ACC112 (cell line): ENCODE measurements at regions not wholly inside any gene's neighbourhood (a gene's known extent, or its start where the extent isn't known, plus 50 kb on each side); places are given as distances from the start of the nearest gene placed in this dataset.
A peak's percentile ranks its signal among the peaks of the same experiment; 100 is the strongest.

ENCODE experiments used
- H2AFZ ChIP-seq: fragments of 200-600 bp; sonication (generic); one replicate; pipeline ENCODE4 v1.6.0; 2017; ENCODE audit warnings: antibody characterized with exemption, low read length; ENCODE audit not compliant: unreplicated experiment
- H3K27ac ChIP-seq: fragments of 200-600 bp; sonication (generic); 2 replicates; pipeline ENCODE4 v1.5.1; 2014; ENCODE audit warnings: low read depth, mild to moderate bottlenecking, antibody characterized with exemption, low read length, moderate library complexity
- H3K27me3 ChIP-seq: fragments of 200-600 bp; sonication (generic); 2 replicates; pipeline ENCODE4 v1.6.1; 2014; ENCODE audit warnings: mild to moderate bottlenecking, antibody characterized with exemption, low read length, moderate library complexity, mixed read lengths; ENCODE audit not compliant: insufficient read depth
- H3K36me3 ChIP-seq: fragments of 200-600 bp; sonication (generic); 2 replicates; pipeline ENCODE4 v1.6.1; 2016; ENCODE audit warnings: mild to moderate bottlenecking, antibody characterized with exemption, low read length, moderate library complexity, mixed read lengths; ENCODE audit not compliant: insufficient read depth
- H3K4me1 ChIP-seq: fragments of 200-600 bp; sonication (generic); one replicate; pipeline ENCODE4 v1.6.1; 2016; ENCODE audit warnings: low read length, mixed read lengths; ENCODE audit not compliant: insufficient read depth, unreplicated experiment, control insufficient read depth
- H3K4me3 ChIP-seq: fragments of 200-600 bp; sonication (generic); 2 replicates; pipeline ENCODE4 v1.5.1; 2014; ENCODE audit warnings: mild to moderate bottlenecking, low read depth, low read length
- H3K79me2 ChIP-seq: fragments of 200-600 bp; sonication (generic); one replicate; pipeline ENCODE4 v1.6.0; 2016; ENCODE audit warnings: low read length; ENCODE audit not compliant: control insufficient read depth, unreplicated experiment, insufficient read depth

DNA sequence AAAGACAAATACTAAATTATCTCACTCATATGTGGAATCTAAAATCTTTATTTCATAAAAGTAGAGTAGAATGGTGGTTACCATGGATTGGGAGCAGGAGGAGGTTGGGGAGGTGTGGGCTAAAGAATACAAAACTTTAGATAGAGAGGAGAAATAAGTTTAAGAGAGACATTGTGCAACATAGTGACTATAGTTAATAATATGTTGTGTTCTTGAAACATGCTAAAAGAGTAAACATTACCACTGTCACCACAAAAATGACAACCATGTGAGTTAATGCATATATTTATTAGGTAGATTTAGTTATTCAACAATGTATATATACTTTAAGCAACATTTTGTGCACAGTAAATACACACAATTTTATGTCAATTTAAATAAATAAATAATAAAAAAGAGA is 128.5 kb upstream of the COL3A1 start:
- no peaks in the 10 kb centered on the region for H3K36me3 ChIP-seq
- H3K79me2 ChIP-seq = no peaks in the 10 kb centered on the region
- H3K27me3 ChIP-seq = no peaks in the 10 kb centered on the region
- no peak overlapping the region for H2AFZ ChIP-seq
- H3K4me1 ChIP-seq = peaks cover 8% of the 10 kb centered on the region
- H3K27ac ChIP-seq = no peak overlapping the region
- H3K4me3 ChIP-seq = no peak overlapping the region

DNA sequence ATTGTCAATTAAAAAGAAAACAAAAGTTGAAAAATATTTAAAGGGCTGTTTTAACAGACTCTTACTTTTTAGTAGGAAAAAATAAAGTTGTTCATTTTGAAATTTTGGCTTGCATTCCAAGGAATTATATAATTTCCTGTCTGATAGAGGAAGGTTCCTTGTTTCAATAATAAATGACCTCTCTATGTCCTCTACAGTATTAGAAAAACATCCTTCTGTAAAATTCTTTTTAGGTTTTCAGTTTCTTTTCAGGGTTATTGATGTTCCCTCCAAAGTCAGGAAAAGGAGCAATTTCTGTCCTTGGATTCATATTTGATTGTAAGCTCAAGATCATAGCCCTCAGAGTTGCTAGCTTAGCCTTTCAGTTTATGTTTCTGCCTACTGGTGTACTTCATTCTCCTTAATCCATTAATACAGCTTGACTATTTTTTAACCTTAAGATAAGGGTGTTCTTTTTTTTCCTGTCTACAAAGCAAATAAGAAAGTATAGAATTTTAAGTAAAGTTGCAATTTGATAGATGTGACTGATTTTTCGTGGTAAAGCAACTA is 125.2 kb upstream of the COL3A1 start:
- peaks cover 16% of the 10 kb centered on the region for H3K4me1 ChIP-seq
- peak overlapping the region; percentile 7; the same call in 1 of the 2 replicates for H3K4me3 ChIP-seq
- H3K27ac ChIP-seq = no peak overlapping the region
- H3K27me3 ChIP-seq = no peaks in the 10 kb centered on the region
- peak overlapping the region; percentile 15 for H2AFZ ChIP-seq
- H3K79me2 ChIP-seq = no peaks in the 10 kb centered on the region
- no peaks in the 10 kb centered on the region for H3K36me3 ChIP-seq

GRCh38 chr2:188850786-188851185 is 123.4 kb upstream of the COL3A1 start:
- Histone ChIP-seq H3K79me2 (no peaks in the 10 kb centered on the region), H3K36me3 (no peaks in the 10 kb centered on the region), H3K27ac (no peak overlapping the region), H3K27me3 (no peaks in the 10 kb centered on the region), H3K4me3 (no peak overlapping the region), H3K4me1 (peaks cover 16% of the 10 kb centered on the region), H2AFZ (no peak overlapping the region)

DNA sequence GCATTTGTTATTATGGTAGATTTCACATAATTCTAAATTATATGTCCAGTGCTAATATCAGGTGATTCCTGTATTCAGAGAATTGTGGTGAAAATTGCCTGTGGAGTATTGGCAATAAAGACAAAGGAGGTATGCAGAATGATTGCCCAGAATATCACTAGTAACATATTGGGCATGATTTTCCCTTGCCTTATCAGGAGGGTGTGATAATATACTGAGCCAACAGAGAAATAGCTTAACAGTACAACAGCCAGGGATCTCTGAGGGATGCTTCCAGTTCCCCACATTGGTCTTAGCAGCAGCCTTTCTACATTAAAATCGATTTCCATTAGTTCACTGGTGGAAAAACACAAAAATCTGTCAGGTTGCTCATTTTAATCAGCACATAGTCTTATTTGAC is 122.9 kb upstream of the COL3A1 start:
- H3K27me3 ChIP-seq = no peaks in the 10 kb centered on the region

GRCh38 chr2:188851826-188852225 is 122.3 kb upstream of the COL3A1 start:
- Histone ChIP-seq H3K27me3 (no peaks in the 10 kb centered on the region), H3K36me3 (no peaks in the 10 kb centered on the region), H2AFZ (no peak overlapping the region), H3K27ac (no peak overlapping the region), H3K4me3 (no peak overlapping the region), H3K4me1 (peaks cover 16% of the 10 kb centered on the region), H3K79me2 (no peaks in the 10 kb centered on the region)

More for the DNA sequence above, 122.9 kb upstream of the COL3A1 start:
- Histone ChIP-seq H3K36me3 (no peaks in the 10 kb centered on the region), H3K4me3 (no peak overlapping the region), H3K4me1 (peaks cover 16% of the 10 kb centered on the region), H2AFZ (no peak overlapping the region), H3K27ac (no peak overlapping the region), H3K79me2 (no peaks in the 10 kb centered on the region)

DNA sequence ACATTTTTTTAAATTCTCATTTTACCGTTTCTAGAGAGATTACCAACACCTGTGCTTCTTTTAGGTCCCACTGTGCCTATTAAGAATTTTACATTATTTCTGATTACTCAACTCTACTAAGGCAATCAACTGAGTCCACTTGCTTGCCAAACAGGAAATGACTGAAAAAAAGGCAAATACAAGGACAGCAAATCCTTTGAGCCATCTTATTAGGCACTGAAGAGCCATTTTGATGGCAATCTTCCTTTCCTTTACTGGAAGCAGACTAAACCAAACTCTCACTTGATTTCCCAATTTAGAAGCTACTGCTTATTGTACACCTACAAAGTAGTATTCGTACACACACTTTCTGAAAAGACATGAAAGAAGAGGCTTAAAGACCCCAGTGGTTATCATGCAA is 121.4 kb upstream of the COL3A1 start:
- no peak overlapping the region for H3K4me3 ChIP-seq
- no peaks in the 10 kb centered on the region for H3K36me3 ChIP-seq
- H3K27me3 ChIP-seq = no peaks in the 10 kb centered on the region
- H3K79me2 ChIP-seq = no peaks in the 10 kb centered on the region
- no peak overlapping the region for H2AFZ ChIP-seq
- H3K27ac ChIP-seq = no peak overlapping the region
- peaks cover 16% of the 10 kb centered on the region for H3K4me1 ChIP-seq

DNA sequence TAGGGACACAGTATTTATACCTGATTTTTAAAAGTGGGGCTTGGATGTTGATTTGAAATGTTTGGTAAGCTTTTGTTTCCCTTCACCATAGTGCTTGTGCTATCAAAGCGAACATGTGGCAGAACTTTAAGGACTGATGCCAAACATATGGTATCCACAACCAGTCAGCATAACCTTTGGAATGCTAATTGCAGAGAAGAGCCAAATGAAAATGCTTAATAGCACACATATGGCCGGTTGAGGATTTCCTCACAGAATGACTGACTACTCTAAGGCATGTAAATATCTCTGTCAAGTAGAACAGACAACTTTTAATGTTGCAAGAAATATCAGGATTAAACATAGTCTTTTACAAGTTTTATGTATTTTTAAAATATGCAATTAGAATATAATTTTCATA is 120.9 kb upstream of the COL3A1 start:
- no peaks in the 10 kb centered on the region for H3K79me2 ChIP-seq
- peaks cover 16% of the 10 kb centered on the region for H3K4me1 ChIP-seq
- no peak overlapping the region for H3K4me3 ChIP-seq
- H3K27me3 ChIP-seq = no peaks in the 10 kb centered on the region
- no peak overlapping the region for H3K27ac ChIP-seq
- no peaks in the 10 kb centered on the region for H3K36me3 ChIP-seq
- no peak overlapping the region for H2AFZ ChIP-seq

DNA sequence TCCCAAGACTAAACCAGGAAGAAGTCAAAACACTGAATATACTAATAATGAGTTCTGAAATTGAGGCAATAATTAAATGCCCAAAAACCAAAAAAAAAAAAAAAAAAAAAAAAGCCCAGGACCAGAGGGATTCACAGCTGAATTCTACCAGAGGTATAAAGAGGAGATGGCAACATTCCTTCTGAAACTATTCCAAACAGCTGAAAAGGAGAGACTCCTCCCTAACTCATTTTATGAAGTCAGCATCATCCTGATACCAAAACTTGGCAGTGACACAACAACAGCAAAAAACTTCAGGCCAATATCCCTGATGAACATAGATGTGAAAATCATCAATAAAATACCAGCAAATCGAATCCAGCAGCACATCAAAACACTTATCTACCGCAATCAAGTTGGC is 108.5 kb upstream of the COL3A1 start:
- H3K27me3 ChIP-seq = no peaks in the 10 kb centered on the region
- H3K27ac ChIP-seq = no peak overlapping the region
- no peak overlapping the region for H2AFZ ChIP-seq
- H3K79me2 ChIP-seq = no peaks in the 10 kb centered on the region
- H3K4me1 ChIP-seq = peaks cover 16% of the 10 kb centered on the region
- H3K4me3 ChIP-seq = no peak overlapping the region
- H3K36me3 ChIP-seq = no peaks in the 10 kb centered on the region

DNA sequence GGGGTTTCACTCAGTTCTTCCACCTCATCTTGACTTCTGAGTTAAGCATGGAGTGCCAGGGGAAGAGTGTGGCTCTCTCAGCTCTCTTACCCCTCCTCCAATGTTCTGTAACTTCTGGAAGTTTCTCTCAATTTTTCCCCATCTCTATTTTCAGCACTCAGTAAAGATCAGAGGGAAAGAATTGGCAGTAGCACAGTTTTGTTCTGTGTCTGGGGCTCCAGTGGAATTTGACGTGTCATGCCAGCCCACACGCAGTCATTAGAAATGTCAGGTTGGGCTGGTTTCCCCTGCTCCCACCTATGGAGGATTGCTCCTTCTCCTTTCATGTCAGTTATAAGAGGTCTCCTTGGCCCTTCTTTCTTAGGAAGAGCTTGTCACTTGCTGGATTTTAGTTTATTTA is 104.6 kb upstream of the COL3A1 start:
- Histone ChIP-seq H3K27me3 (no peaks in the 10 kb centered on the region), H3K4me1 (peaks cover 16% of the 10 kb centered on the region), H3K79me2 (no peaks in the 10 kb centered on the region), H3K27ac (peak overlapping the region; percentile 77), H2AFZ (peak overlapping the region; percentile 7), H3K4me3 (no peak overlapping the region), H3K36me3 (no peaks in the 10 kb centered on the region)

DNA sequence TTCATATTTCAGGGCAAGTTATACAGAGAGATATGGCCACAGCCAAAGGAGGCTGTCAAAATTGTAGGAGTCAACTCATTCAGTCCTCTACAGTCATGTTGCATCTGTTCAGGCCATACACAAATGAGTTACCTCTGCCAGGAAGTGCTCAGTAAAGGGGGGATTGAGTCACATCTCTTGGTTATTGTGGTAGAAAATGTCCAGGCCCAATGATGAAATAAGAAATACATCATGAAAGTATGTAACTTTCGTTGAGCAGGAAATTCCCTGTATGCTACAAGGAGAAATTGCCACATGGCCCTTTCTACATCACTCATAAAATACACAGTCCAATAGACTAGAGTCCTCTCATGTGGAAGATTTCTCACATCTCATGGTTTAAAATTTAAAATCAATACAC is 103.9 kb upstream of the COL3A1 start:
- H3K27me3 ChIP-seq = no peaks in the 10 kb centered on the region
- H3K79me2 ChIP-seq = no peaks in the 10 kb centered on the region
- peaks cover 16% of the 10 kb centered on the region for H3K4me1 ChIP-seq
- H2AFZ ChIP-seq = peak overlapping the region; percentile 31
- H3K27ac ChIP-seq = peak overlapping the region; percentile 77
- no peaks in the 10 kb centered on the region for H3K36me3 ChIP-seq
- no peak overlapping the region for H3K4me3 ChIP-seq

DNA sequence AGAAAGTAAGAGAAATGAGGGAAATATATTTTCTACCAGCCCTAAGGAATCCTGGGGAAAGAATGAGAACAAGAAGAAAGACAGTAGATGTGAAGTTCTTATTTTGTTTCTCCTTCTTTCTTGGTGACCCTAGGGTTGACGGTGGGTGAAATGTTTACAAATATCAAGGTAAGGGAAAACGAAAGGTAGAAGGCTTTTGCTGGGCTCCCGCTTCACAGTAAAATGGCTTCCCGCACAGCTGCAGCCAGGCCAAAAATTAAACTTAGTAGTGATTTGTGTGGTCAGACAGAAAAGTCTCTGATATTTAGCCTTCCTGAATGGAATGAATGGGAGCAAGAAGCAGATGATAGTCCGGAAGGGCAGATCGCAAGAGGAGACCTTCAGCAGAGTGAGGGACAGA is 99.1 kb upstream of the COL3A1 start:
- H3K4me3 ChIP-seq = no peak overlapping the region
- H3K36me3 ChIP-seq = no peaks in the 10 kb centered on the region
- H3K4me1 ChIP-seq = peaks cover 6% of the 10 kb centered on the region
- no peaks in the 10 kb centered on the region for H3K79me2 ChIP-seq
- no peak overlapping the region for H3K27ac ChIP-seq
- no peak overlapping the region for H2AFZ ChIP-seq
- H3K27me3 ChIP-seq = no peaks in the 10 kb centered on the region
